SH-SY5Y (cell line): ENCODE measurements at regions not wholly inside any gene's neighbourhood (a gene's known extent, or its start where the extent isn't known, plus 50 kb on each side); places are given as distances from the start of the nearest gene placed in this dataset.

Source experiments
- GATA2 ChIP-seq: IDR thresholded peaks from 2 replicates; pipeline ENCODE4 v1.6.1; 2011; ENCODE audit warnings: mild to moderate bottlenecking, low read depth, low read length
- GATA3 ChIP-seq: IDR thresholded peaks from 2 replicates; pipeline ENCODE4 v1.6.1; 2011; ENCODE audit warnings: low read depth, mild to moderate bottlenecking, low read length, moderate library complexity

DNA sequence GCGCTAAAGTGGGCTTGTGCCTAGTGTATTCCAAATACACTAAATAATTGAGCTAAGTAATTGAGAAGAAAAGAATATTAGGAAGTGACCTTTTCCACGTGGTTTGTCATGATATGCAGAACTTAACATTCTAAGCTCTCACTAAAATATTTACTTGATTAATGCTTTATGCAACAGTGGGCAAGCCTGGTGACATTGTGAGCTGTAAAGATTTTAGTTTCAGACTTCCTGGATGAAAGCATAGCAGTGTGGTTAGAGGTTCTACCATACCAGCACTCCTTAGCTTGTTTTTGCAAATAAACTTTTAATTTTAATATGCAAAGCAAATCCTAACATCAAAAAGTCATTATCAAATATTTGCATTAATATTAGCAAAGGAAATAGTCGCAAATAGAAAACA is 1065.1 kb upstream of the SPRY2 start:
- TF ChIP-seq GATA3 (no peak), GATA2 (no peak)
